ENCODE measurements at regions not wholly inside any gene's neighbourhood (a gene's known extent, or its start where the extent isn't known, plus 50 kb on each side); places are given as distances from the start of the nearest gene placed in this dataset.

GRCh38 chr15:85847031-85847430 is 52.3 kb upstream of the KLHL25 start:
- no peak for DNase-seq (ENCODE audit: low read depth in 2 of 2)
- no peaks in the 10 kb centered on the region for H3K4me1 ChIP-seq (ENCODE audit: control insufficient read depth, extremely low read depth, insufficient read depth, low read length)
- H3K27ac ChIP-seq (ENCODE audit: insufficient read depth, low read length) = no peak overlapping the region
- TF ChIP-seq CTCF (conservative IDR thresholded peaks at IDR 0.05 in 1 of 2, IDR thresholded peaks at IDR 0.05 in 1 of 2; ENCODE audit: low read depth in 1 of 2, low read length in 2 of 2) = no peak
- TF ChIP-seq EZH2 (IDR thresholded peaks at IDR 0.05; ENCODE audit: low read length, missing control alignments) = no peak
- H2AFZ ChIP-seq (ENCODE audit: low read length) = no peak overlapping the region
- H3K9me3 ChIP-seq (ENCODE audit: control insufficient read depth, insufficient read depth, low read depth, low read length) = no peaks in the 10 kb centered on the region
- no peaks in the 10 kb centered on the region for H3K79me2 ChIP-seq (ENCODE audit: control insufficient read depth, insufficient read depth, low read length)
- H3K9ac ChIP-seq (ENCODE audit: insufficient read depth, low read length) = no peak overlapping the region
- H3K4me2 ChIP-seq (ENCODE audit: extremely low read depth, insufficient read depth, low read length) = no peak overlapping the region
- H3K36me3 ChIP-seq (ENCODE audit: control insufficient read depth, insufficient read depth, low read length) = no peaks in the 10 kb centered on the region
- peaks cover 6% of the 10 kb centered on the region for H3K27me3 ChIP-seq (ENCODE audit: control insufficient read depth, insufficient read depth, low read length)
- no peak overlapping the region for H3K4me3 ChIP-seq (replicated peaks in 1 of 4; ENCODE audit: control extremely low read depth in 1 of 4, insufficient read depth in 1 of 4, low read depth in 3 of 4, low read length in 4 of 4)
- H4K20me1 ChIP-seq (ENCODE audit: control insufficient read depth, extremely low read depth, insufficient read depth, low read length) = no peaks in the 10 kb centered on the region

GRCh38 chr15:85849946-85850345 is 55.2 kb upstream of the KLHL25 start:
- TF ChIP-seq CTCF (conservative IDR thresholded peaks at IDR 0.05 in 1 of 2, IDR thresholded peaks at IDR 0.05 in 1 of 2; ENCODE audit: low read depth in 1 of 2, low read length in 2 of 2) = no peak
- peaks cover 6% of the 10 kb centered on the region for H3K27me3 ChIP-seq (ENCODE audit: control insufficient read depth, insufficient read depth, low read length)
- H4K20me1 ChIP-seq (ENCODE audit: control insufficient read depth, extremely low read depth, insufficient read depth, low read length) = no peaks in the 10 kb centered on the region
- no peaks in the 10 kb centered on the region for H3K9me3 ChIP-seq (ENCODE audit: control insufficient read depth, insufficient read depth, low read depth, low read length)
- H2AFZ ChIP-seq (ENCODE audit: low read length) = no peak overlapping the region
- H3K4me1 ChIP-seq (ENCODE audit: control insufficient read depth, extremely low read depth, insufficient read depth, low read length) = no peaks in the 10 kb centered on the region
- H3K27ac ChIP-seq (ENCODE audit: insufficient read depth, low read length) = no peak overlapping the region
- DNase-seq (ENCODE audit: low read depth in 2 of 2) = no peak
- H3K4me3 ChIP-seq (replicated peaks in 1 of 4; ENCODE audit: control extremely low read depth in 1 of 4, insufficient read depth in 1 of 4, low read depth in 3 of 4, low read length in 4 of 4) = no peak overlapping the region
- H3K9ac ChIP-seq (ENCODE audit: insufficient read depth, low read length) = no peak overlapping the region
- H3K4me2 ChIP-seq (ENCODE audit: extremely low read depth, insufficient read depth, low read length) = no peak overlapping the region
- H3K79me2 ChIP-seq (ENCODE audit: control insufficient read depth, insufficient read depth, low read length) = no peaks in the 10 kb centered on the region
- no peaks in the 10 kb centered on the region for H3K36me3 ChIP-seq (ENCODE audit: control insufficient read depth, insufficient read depth, low read length)

GRCh38 chr15:85852969-85853368 is 58.2 kb upstream of the KLHL25 start:
- H3K36me3 ChIP-seq (ENCODE audit: control insufficient read depth, insufficient read depth, low read length) = no peaks in the 10 kb centered on the region
- peaks cover 2% of the 10 kb centered on the region for H3K27me3 ChIP-seq (ENCODE audit: control insufficient read depth, insufficient read depth, low read length)
- no peak overlapping the region for H3K27ac ChIP-seq (ENCODE audit: insufficient read depth, low read length)
- no peaks in the 10 kb centered on the region for H3K79me2 ChIP-seq (ENCODE audit: control insufficient read depth, insufficient read depth, low read length)
- H2AFZ ChIP-seq (ENCODE audit: low read length) = no peak overlapping the region
- no peak overlapping the region for H3K4me2 ChIP-seq (ENCODE audit: extremely low read depth, insufficient read depth, low read length)
- no peaks in the 10 kb centered on the region for H3K9me3 ChIP-seq (ENCODE audit: control insufficient read depth, insufficient read depth, low read depth, low read length)
- H3K9ac ChIP-seq (ENCODE audit: insufficient read depth, low read length) = no peak overlapping the region
- H4K20me1 ChIP-seq (ENCODE audit: control insufficient read depth, extremely low read depth, insufficient read depth, low read length) = no peaks in the 10 kb centered on the region
- no peak overlapping the region for H3K4me3 ChIP-seq (replicated peaks in 1 of 4; ENCODE audit: control extremely low read depth in 1 of 4, insufficient read depth in 1 of 4, low read depth in 3 of 4, low read length in 4 of 4)
- no peak for DNase-seq (ENCODE audit: low read depth in 2 of 2)
- TF ChIP-seq CTCF (conservative IDR thresholded peaks at IDR 0.05 in 1 of 2, IDR thresholded peaks at IDR 0.05 in 1 of 2; ENCODE audit: low read depth in 1 of 2, low read length in 2 of 2) = no peak
- TF ChIP-seq EZH2 (IDR thresholded peaks at IDR 0.05; ENCODE audit: low read length, missing control alignments) = no peak
- no peaks in the 10 kb centered on the region for H3K4me1 ChIP-seq (ENCODE audit: control insufficient read depth, extremely low read depth, insufficient read depth, low read length)
